ENCODE measurements at regions not wholly inside any gene's neighbourhood (a gene's known extent, or its start where the extent isn't known, plus 50 kb on each side); places are given as distances from the start of the nearest gene placed in this dataset.

- TF ChIP-seq EZH2phosphoT487 (IDR thresholded peaks at IDR 0.05; ENCODE audit: low read depth) (no peak), CTCF (IDR thresholded peaks at IDR 0.05; ENCODE audit: low read depth, low read length) (no peak)
- Histone ChIP-seq H3K27ac (ENCODE audit: low read length) (no peak overlapping the region), H3K4me3 (ENCODE audit: low read length) (no peak overlapping the region), H3K36me3 (replicated peaks; ENCODE audit: low read depth, low read length) (no peaks in the 10 kb centered on the region), H2AFZ (ENCODE audit: low read depth, low read length) (no peak overlapping the region), H3K4me1 (ENCODE audit: low read length) (no peaks in the 10 kb centered on the region), H3K79me2 (ENCODE audit: low read length) (no peaks in the 10 kb centered on the region), H3K9me3 (ENCODE audit: insufficient read depth, low read length) (no peaks in the 10 kb centered on the region), H4K20me1 (ENCODE audit: insufficient read depth, low read length) (no peaks in the 10 kb centered on the region), H3K4me2 (ENCODE audit: low read length) (no peak overlapping the region), H3K9ac (ENCODE audit: low read length) (no peak overlapping the region), H3K27me3 (ENCODE audit: low read depth, low read length) (peaks cover 37% of the 10 kb centered on the region)
Observed at GRCh38 chr1:229943988-229944743, 122.9 kb upstream of the GALNT2 start.

GRCh38 chr1:229945795-229946194, 121.2 kb upstream of the GALNT2 start:
- Histone ChIP-seq H3K9ac (ENCODE audit: low read length) (no peak overlapping the region), H3K4me2 (ENCODE audit: low read length) (no peak overlapping the region), H3K27ac (ENCODE audit: low read length) (no peak overlapping the region), H3K79me2 (ENCODE audit: low read length) (no peaks in the 10 kb centered on the region), H4K20me1 (ENCODE audit: insufficient read depth, low read length) (no peaks in the 10 kb centered on the region), H3K9me3 (ENCODE audit: insufficient read depth, low read length) (no peaks in the 10 kb centered on the region), H3K27me3 (ENCODE audit: low read depth, low read length) (peaks cover 31% of the 10 kb centered on the region), H2AFZ (ENCODE audit: low read depth, low read length) (no peak overlapping the region), H3K36me3 (replicated peaks; ENCODE audit: low read depth, low read length) (no peaks in the 10 kb centered on the region), H3K4me3 (ENCODE audit: low read length) (no peak overlapping the region), H3K4me1 (ENCODE audit: low read length) (no peaks in the 10 kb centered on the region)
- no peak for TF ChIP-seq CTCF (IDR thresholded peaks at IDR 0.05; ENCODE audit: low read depth, low read length)
- TF ChIP-seq EZH2phosphoT487 (IDR thresholded peaks at IDR 0.05; ENCODE audit: low read depth), result no peak

GRCh38 chr1:229947968-229948367, 119.1 kb upstream of the GALNT2 start:
- Histone ChIP-seq H3K4me1 (ENCODE audit: low read length) (no peaks in the 10 kb centered on the region), H3K79me2 (ENCODE audit: low read length) (no peaks in the 10 kb centered on the region), H3K4me2 (ENCODE audit: low read length) (no peak overlapping the region)

GRCh38 chr1:229948438-229948837, 118.6 kb upstream of the GALNT2 start:
- H2AFZ ChIP-seq (ENCODE audit: low read depth, low read length), result no peak overlapping the region
- TF ChIP-seq EZH2phosphoT487 (IDR thresholded peaks at IDR 0.05; ENCODE audit: low read depth), result no peak

More at GRCh38 chr1:229947968-229948367, 119.1 kb upstream of the GALNT2 start:
- Histone ChIP-seq H3K9ac (ENCODE audit: low read length) (no peak overlapping the region), H3K27ac (ENCODE audit: low read length) (no peak overlapping the region), H4K20me1 (ENCODE audit: insufficient read depth, low read length) (no peaks in the 10 kb centered on the region), H3K9me3 (ENCODE audit: insufficient read depth, low read length) (no peaks in the 10 kb centered on the region), H3K4me3 (ENCODE audit: low read length) (no peak overlapping the region), H3K27me3 (ENCODE audit: low read depth, low read length) (peaks cover 17% of the 10 kb centered on the region), H2AFZ (ENCODE audit: low read depth, low read length) (no peak overlapping the region), H3K36me3 (replicated peaks; ENCODE audit: low read depth, low read length) (no peaks in the 10 kb centered on the region)
- TF ChIP-seq EZH2phosphoT487 (IDR thresholded peaks at IDR 0.05; ENCODE audit: low read depth), result no peak
- TF ChIP-seq CTCF (IDR thresholded peaks at IDR 0.05; ENCODE audit: low read depth, low read length), result no peak

More at GRCh38 chr1:229948438-229948837, 118.6 kb upstream of the GALNT2 start:
- H3K36me3 ChIP-seq (replicated peaks; ENCODE audit: low read depth, low read length), result no peaks in the 10 kb centered on the region
- H3K27ac ChIP-seq (ENCODE audit: low read length), result no peak overlapping the region
- no peaks in the 10 kb centered on the region for H3K4me1 ChIP-seq (ENCODE audit: low read length)
- peaks cover 16% of the 10 kb centered on the region; the same call in 1 of the 2 replicates for H3K27me3 ChIP-seq (ENCODE audit: low read depth, low read length)
- no peak overlapping the region for H3K9ac ChIP-seq (ENCODE audit: low read length)
- no peaks in the 10 kb centered on the region for H3K79me2 ChIP-seq (ENCODE audit: low read length)
- no peaks in the 10 kb centered on the region for H3K9me3 ChIP-seq (ENCODE audit: insufficient read depth, low read length)
- H4K20me1 ChIP-seq (ENCODE audit: insufficient read depth, low read length), result no peaks in the 10 kb centered on the region
- no peak overlapping the region for H3K4me2 ChIP-seq (ENCODE audit: low read length)
- H3K4me3 ChIP-seq (ENCODE audit: low read length), result no peak overlapping the region

Measured in OCI-LY3 (cell line).